K562 (cell line): ENCODE measurements at regions not wholly inside any gene's neighbourhood (a gene's known extent, or its start where the extent isn't known, plus 50 kb on each side); places are given as distances from the start of the nearest gene placed in this dataset.

Experiments
- ATAC-seq: fragments of 200-7000 bp; cut with Tn5 transposase; 3 replicates; pipeline ENCODE4 v1.9.1; 2020; ENCODE audit warnings: moderate library complexity
- BruUV-seq: library from RNA; stranded (reverse); fragments of 400-500 nt; replicated peaks from 2 replicates; lab custom pipeline; 2021; lab: Mats Ljungman, UMichigan
- CTCF ChIA-PET: fragments of 300-600 bp; formaldehyde crosslinking; extraction: SDS; loops from one replicate; lab custom pipeline; 2021; ENCODE audit warnings: low intra/inter-chr PET ratio; lab: Yijun Ruan, JAX
- POLR2A ChIA-PET: fragments of 300-600, 350-650 bp; sonication (Branson Sonifier 250); formaldehyde crosslinking; extraction: SDS; loops from one replicate; lab custom pipeline; 2021; ENCODE audit warnings: antibody characterized with exemption, inconsistent platforms; lab: Yijun Ruan, JAX
- DNase-seq, 4 experiments: peaks; one replicate each; pipeline versions ENCODE4 v3.0.0 to v3.0.0-alpha.2; 2011 to 2018; ENCODE audit warnings: low spot score in 3 of 4, mixed read lengths in 3 of 4; ENCODE audit errors: extremely low read depth in 1 of 4
- FAIRE-seq: peaks from 2 replicates; lab custom pipeline; 2011; peaks lifted over from hg19 to GRCh38; lab: Jason Lieb, UNC
- H2AFZ ChIP-seq: 2 replicates; pipeline ENCODE4 v1.6.0; 2011; ENCODE audit warnings: low read depth, low read length, control low read depth, inconsistent platforms
- H3K27ac ChIP-seq: fragments of 200-600 bp; 3 replicates; pipeline ENCODE4 v1.8.0; 2011; ENCODE audit warnings: low read depth, mild to moderate bottlenecking, control low read depth, inconsistent platforms, low read length, moderate library complexity, mixed read lengths; ENCODE audit errors: extremely low read depth
- H3K27me3 ChIP-seq, 2 experiments: fragments of 300-600 bp in 1 of 2; 2 replicates in 1 of 2; 3 replicates in 1 of 2; pipeline versions ENCODE4 v1.6.0 to v1.8.0; 2011; ENCODE audit warnings: inconsistent platforms in 2 of 2, low read length in 2 of 2, mild to moderate bottlenecking in 1 of 2, mixed read lengths in 1 of 2, moderate library complexity in 1 of 2; ENCODE audit not compliant: control insufficient read depth in 2 of 2, insufficient read depth in 2 of 2
- H3K36me3 ChIP-seq: fragments of 300-600 bp; 3 replicates; pipeline ENCODE4 v1.8.0; 2011; ENCODE audit warnings: mild to moderate bottlenecking, low read length, inconsistent platforms; ENCODE audit not compliant: control insufficient read depth, insufficient read depth
- H3K4me1 ChIP-seq, 2 experiments: fragments of 200-600 bp in 1 of 2; replicated peaks in 1 of 2; 2 replicates in 1 of 2; 3 replicates in 1 of 2; pipeline versions ENCODE4 v1.5.1 to v1.8.0; 2011; ENCODE audit warnings: inconsistent platforms in 2 of 2, low read length in 2 of 2, mild to moderate bottlenecking in 1 of 2, mixed read lengths in 1 of 2, moderate library complexity in 1 of 2; ENCODE audit not compliant: control insufficient read depth in 2 of 2, insufficient read depth in 2 of 2
- H3K4me2 ChIP-seq: 2 replicates; pipeline ENCODE4 v1.6.1; 2011; ENCODE audit warnings: low read length, control low read depth, inconsistent platforms, mixed read lengths; ENCODE audit not compliant: insufficient read depth
- H3K4me3 ChIP-seq: fragments of 200-600 bp; sonication (generic), shearing (Covaris generic); 2 replicates; pipeline ENCODE4 v1.5.1; 2016; ENCODE audit warnings: control low read depth, inconsistent platforms
- H3K79me2 ChIP-seq: fragments of 200-600 bp; 3 replicates; pipeline ENCODE4 v1.8.0; 2011; ENCODE audit warnings: low read length, inconsistent platforms; ENCODE audit not compliant: control insufficient read depth, insufficient read depth
- H3K9ac ChIP-seq, 2 experiments: 2 replicates each; pipeline versions ENCODE4 v1.6.0 to v1.6.1; 2011; ENCODE audit warnings: low read depth in 2 of 2, low read length in 2 of 2, control low read depth in 1 of 2, inconsistent platforms in 1 of 2, mild to moderate bottlenecking in 1 of 2, mixed read lengths in 1 of 2; ENCODE audit not compliant: insufficient read depth in 1 of 2
- H3K9me1 ChIP-seq: one replicate; pipeline ENCODE4 v1.6.0; 2011; ENCODE audit warnings: inconsistent platforms, mild to moderate bottlenecking, low read length, moderate library complexity; ENCODE audit not compliant: control insufficient read depth, insufficient read depth
- H3K9me3 ChIP-seq: replicated peaks from 2 replicates; pipeline ENCODE4 v1.5.1; 2011; ENCODE audit warnings: low read depth, low read length, inconsistent platforms; ENCODE audit not compliant: control insufficient read depth, insufficient read depth
- H4K20me1 ChIP-seq: replicated peaks from 2 replicates; pipeline ENCODE4 v1.6.1; 2011; ENCODE audit warnings: low read length, inconsistent platforms, mixed read lengths; ENCODE audit not compliant: control insufficient read depth, insufficient read depth
- BMI1 ChIP-seq: fragments of 150-350 bp; IDR thresholded peaks from 2 replicates; pipeline ENCODE4 v1.6.1; 2014; ENCODE audit warnings: low read length
- BRD4 ChIP-seq: fragments of 200-600 bp; sonication (generic); IDR thresholded peaks from 2 replicates; pipeline ENCODE4 v1.6.1; 2017; ENCODE audit warnings: inconsistent platforms
- BRD9 ChIP-seq: fragments of 450-650 bp; IDR thresholded peaks from 2 replicates; pipeline ENCODE4 v1.6.1; 2018; ENCODE audit warnings: low read depth; ENCODE audit not compliant: partially characterized antibody
- CXXC5 ChIP-seq: fragments of 250-450 bp; sonication (Bioruptor Pico); IDR thresholded peaks from 2 replicates; pipeline ENCODE4 v1.8.0; 2022; ENCODE audit warnings: inconsistent platforms, mild to moderate bottlenecking, moderate library complexity
- E2F6 ChIP-seq, 2 experiments: IDR thresholded peaks; 2 replicates each; pipeline ENCODE4 v1.6.1; 2011; ENCODE audit warnings: borderline replicate concordance in 1 of 2, control low read depth in 1 of 2, low read depth in 1 of 2, low read length in 1 of 2, mild to moderate bottlenecking in 1 of 2, mixed read lengths in 1 of 2, moderate library complexity in 1 of 2; ENCODE audit not compliant: insufficient read depth in 1 of 2, insufficient read length in 1 of 2, poor library complexity in 1 of 2, severe bottlenecking in 1 of 2; ENCODE audit errors: extremely low read depth in 1 of 2
- ELF2 ChIP-seq: fragments of 250-450 bp; sonication (Bioruptor Pico); IDR thresholded peaks from 2 replicates; pipeline ENCODE4 v1.5.0; 2021; ENCODE audit warnings: mild to moderate bottlenecking
- ESRRA ChIP-seq: fragments of 450-650 bp; IDR thresholded peaks from 2 replicates; pipeline ENCODE4 v1.6.1; 2014; ENCODE audit warnings: low read depth, mild to moderate bottlenecking, moderate library complexity, borderline replicate concordance
- MCM7 ChIP-seq, 2 experiments: fragments of 450-650 bp; IDR thresholded peaks; 2 replicates each; pipeline ENCODE4 v1.6.1; 2016 to 2018
- NFATC3 ChIP-seq: fragments of 450-650 bp; IDR thresholded peaks from 2 replicates; pipeline ENCODE4 v1.6.1; 2017; ENCODE audit warnings: mild to moderate bottlenecking
- REST ChIP-seq, 2 experiments: fragments of 450-650 bp; formaldehyde crosslinking in 1 of 2; IDR thresholded peaks; 2 replicates each; pipeline versions ENCODE4 v1.4.0 to v1.6.1; 2014 to 2020; ENCODE audit warnings: mild to moderate bottlenecking in 2 of 2, borderline replicate concordance in 1 of 2, low read depth in 1 of 2
- SMAD4 ChIP-seq: fragments of 250-450 bp; sonication (Bioruptor Pico); conservative IDR thresholded peaks from 2 replicates; pipeline ENCODE4 v1.8.0; 2021; ENCODE audit warnings: inconsistent platforms, mild to moderate bottlenecking, moderate library complexity
- SRF ChIP-seq, 2 experiments: fragments of 250-450, 450-650 bp in 1 of 2; sonication (Bioruptor Pico) in 1 of 2; sonication (generic) in 1 of 2; formaldehyde crosslinking; IDR thresholded peaks; 2 replicates each; pipeline versions ENCODE4 v1.5.0 to v1.5.1; 2020 to 2022; ENCODE audit warnings: mild to moderate bottlenecking in 1 of 2, missing genetic modification reagents in 1 of 2
- TCF7 ChIP-seq: sonication (generic); IDR thresholded peaks from 2 replicates; pipeline ENCODE4 v1.6.1; 2016; ENCODE audit warnings: antibody characterized with exemption, borderline replicate concordance
- TCFL5 ChIP-seq: fragments of 250-450 bp; sonication (Bioruptor Pico); conservative IDR thresholded peaks from 2 replicates; pipeline ENCODE4 v1.6.1; 2021; ENCODE audit warnings: mild to moderate bottlenecking, moderate library complexity, matching md5 sums
- WGBS: fragments of 100-300 bp; shearing (Covaris generic); methylation state at CpG from one replicate; pipeline ENCODE4 v1.1.6; 2016; ENCODE audit warnings: low coverage, mixed read lengths; ENCODE audit not compliant: insufficient coverage; ENCODE audit errors: missing lambda C conversion rate; 5-methylcytosine and 5-hydroxymethylcytosine counted together
- in situ Hi-C: fragments of 300-500 bp; cut with MboI; formaldehyde crosslinking; loops from 4 replicates; pipeline ENCODE4 v1.15.0; 2018; ENCODE audit warnings: inconsistent platforms, mixed read lengths
- intact Hi-C: fragments of 100-400 bp; cut with micrococcal nuclease; formaldehyde crosslinking; loops from 2 replicates; pipeline ENCODE4 v1.14.2; 2022

GRCh38 chr10:52466464-52466863 lies 152.4 kb downstream of the DKK1 start:
- FAIRE-seq: no peak
- Histone ChIP-seq H3K27me3 (no peaks in the 10 kb centered on the region; a peak in 1 of 5 replicates), H3K4me2 (no peak overlapping the region), H3K79me2 (no peaks in the 10 kb centered on the region), H3K9me3 (no peaks in the 10 kb centered on the region), H3K36me3 (no peaks in the 10 kb centered on the region), H3K9me1 (no peaks in the 10 kb centered on the region), H4K20me1 (no peaks in the 10 kb centered on the region), H3K9ac (no peak overlapping the region), H2AFZ (no peak overlapping the region), H3K27ac (no peak overlapping the region), H3K4me1 (no peaks in the 10 kb centered on the region), H3K4me3 (no peak overlapping the region)
- intact Hi-C loops (no loop called here), in situ Hi-C loops (no loop called here)
- WGBS: 1% methylated on average over 5 of the region's 5 CpGs
- no peak for DNase-seq
- ATAC-seq: no peak
- POLR2A ChIA-PET: no interaction called here
- BruUV-seq: no TSS peak
- CTCF ChIA-PET: no interaction called here
- no peak for TF ChIP-seq SMAD4 (CRISPR knock-in tag)
- no peak for TF ChIP-seq TCFL5 (CRISPR knock-in tag)
- no peak for TF ChIP-seq SRF (CRISPR knock-in tag; IDR thresholded peaks at IDR 0.05)
- TF ChIP-seq ELF2 (CRISPR knock-in tag): no peak
- TF ChIP-seq CXXC5 (CRISPR knock-in tag): no peak
- TF ChIP-seq E2F6 (IDR thresholded peaks at IDR 0.05; ENCODE audit: borderline replicate concordance in 1 of 2, extremely low read depth in 1 of 2, insufficient read depth in 1 of 2, insufficient read length in 1 of 2, low read depth in 1 of 2, low read length in 1 of 2, poor library complexity in 1 of 2, severe bottlenecking in 1 of 2): no peak
- TF ChIP-seq BMI1: no peak
- TF ChIP-seq NFATC3: no peak
- no peak for TF ChIP-seq ESRRA
- TF ChIP-seq TCF7: no peak
- TF ChIP-seq BRD9: no peak
- no peak for TF ChIP-seq REST (IDR thresholded peaks at IDR 0.05; ENCODE audit: borderline replicate concordance)
- TF ChIP-seq REST (CRISPR knock-in tag; IDR thresholded peaks at IDR 0.05; ENCODE audit: low read depth): no peak
- no peak for TF ChIP-seq BRD4
- TF ChIP-seq MCM7 (IDR thresholded peaks at IDR 0.05): no peak
